Astrocyte of the cerebellum (primary cell): ENCODE measurements at regions not wholly inside any gene's neighbourhood (a gene's known extent, or its start where the extent isn't known, plus 50 kb on each side); places are given as distances from the start of the nearest gene placed in this dataset.

Source experiments
- DNase-seq: peaks from one replicate; pipeline ENCODE4 v3.0.0-alpha.2; 2011; ENCODE audit warnings: low read depth
- H3K4me3 ChIP-seq: 2 replicates; pipeline ENCODE4 v1.5.1; 2011; ENCODE audit warnings: mild to moderate bottlenecking, low read depth, low read length, moderate library complexity
- CTCF ChIP-seq: IDR thresholded peaks from 2 replicates; pipeline ENCODE4 v1.5.1; 2012; ENCODE audit warnings: low read length, low read depth, moderate library complexity, mild to moderate bottlenecking; ENCODE audit errors: missing control alignments
- in situ Hi-C: cut with HindIII; loops from 2 replicates; pipeline ENCODE4 v1.10.0; 2017; ENCODE audit warnings: low sequenced_read_pairs

GRCh38 chr7:17058568-17058967, 176.8 kb upstream of the AGR3 start:
- no peak for TF ChIP-seq CTCF
- in situ Hi-C loops: no loop called here
- H3K4me3 ChIP-seq: no peak overlapping the region
- no peak for DNase-seq

- in situ Hi-C loops: no loop called here
- no peak for TF ChIP-seq CTCF
- H3K4me3 ChIP-seq: no peak overlapping the region
- DNase-seq: no peak
Measured at GRCh38 chr7:17060051-17060450, 178.3 kb upstream of the AGR3 start.

GRCh38 chr7:17061443-17061842, 179.7 kb upstream of the AGR3 start:
- no peak overlapping the region for H3K4me3 ChIP-seq
- in situ Hi-C loops: no loop called here
- no peak for DNase-seq
- TF ChIP-seq CTCF: no peak

GRCh38 chr7:17062151-17063044, 180.6 kb upstream of the AGR3 start:
- in situ Hi-C loops: no loop called here
- TF ChIP-seq CTCF: no peak
- DNase-seq: no peak

GRCh38 chr7:17063045-17063383, 181.2 kb upstream of the AGR3 start:
- no peak for TF ChIP-seq CTCF
- no peak for DNase-seq
- no peak overlapping the region for H3K4me3 ChIP-seq
- in situ Hi-C loops: no loop called here

More at GRCh38 chr7:17062151-17063044, 180.6 kb upstream of the AGR3 start:
- no peak overlapping the region for H3K4me3 ChIP-seq

GRCh38 chr7:17067691-17068090, 185.9 kb upstream of the AGR3 start:
- no peak overlapping the region for H3K4me3 ChIP-seq
- TF ChIP-seq CTCF: no peak
- in situ Hi-C loops: no loop called here
- DNase-seq: no peak
